ENCODE measurements at regions not wholly inside any gene's neighbourhood (a gene's known extent, or its start where the extent isn't known, plus 50 kb on each side); places are given as distances from the start of the nearest gene placed in this dataset.
"Not testable (repeated sequence)": the region's sequence is repeated elsewhere in the genome, so short reads cannot be mapped to it uniquely, and the experiment has no call there.

DNA sequence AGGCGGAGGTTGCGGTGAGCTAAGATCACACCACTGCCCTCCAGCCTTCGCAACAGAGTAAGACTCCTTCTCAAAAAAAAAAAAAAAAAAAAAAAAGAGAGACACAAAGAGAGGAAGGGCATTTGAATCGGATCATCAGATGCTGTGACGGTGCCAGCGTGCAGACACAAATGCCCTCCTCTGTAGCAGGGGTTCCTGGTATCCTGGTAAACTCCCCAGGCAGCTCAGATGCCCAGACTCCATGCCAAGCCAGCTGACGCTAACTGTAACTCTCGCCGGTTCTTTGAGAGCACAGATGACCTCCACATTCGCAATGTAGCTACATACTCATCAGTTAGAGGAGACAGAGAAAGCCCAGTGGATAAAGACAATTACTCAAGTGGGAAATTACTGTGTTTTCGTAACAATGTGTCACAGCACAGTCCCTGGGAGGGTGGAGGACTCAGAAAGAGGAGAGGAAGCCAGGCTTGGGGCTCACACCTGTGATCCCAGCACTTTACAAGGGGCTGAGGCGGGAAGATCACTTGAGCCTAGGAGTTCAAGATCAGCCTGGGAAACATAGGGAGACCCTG is 153.1 kb downstream of the BRD1 start:
- no peak for DNase-seq

DNA sequence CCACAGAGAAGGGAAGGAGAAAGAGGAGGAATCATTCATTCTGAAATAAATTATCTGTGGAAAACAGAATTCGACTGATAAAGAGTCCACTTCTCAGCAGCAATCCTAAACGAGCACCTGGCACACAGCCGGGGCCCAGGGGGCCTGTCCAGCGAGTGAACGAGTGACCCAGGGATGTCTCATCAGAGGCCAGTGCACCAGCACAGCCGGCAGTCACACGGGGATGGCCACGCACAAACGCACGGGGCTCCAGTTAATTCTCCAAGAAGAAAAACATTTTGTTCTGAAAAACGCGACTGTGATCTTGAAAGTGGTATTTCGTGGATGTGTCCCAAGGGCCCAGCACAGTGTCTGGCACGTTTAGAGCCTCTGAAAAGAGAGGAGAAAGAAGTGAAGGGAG is 154.6 kb downstream of the BRD1 start:
- no peak for DNase-seq

DNA sequence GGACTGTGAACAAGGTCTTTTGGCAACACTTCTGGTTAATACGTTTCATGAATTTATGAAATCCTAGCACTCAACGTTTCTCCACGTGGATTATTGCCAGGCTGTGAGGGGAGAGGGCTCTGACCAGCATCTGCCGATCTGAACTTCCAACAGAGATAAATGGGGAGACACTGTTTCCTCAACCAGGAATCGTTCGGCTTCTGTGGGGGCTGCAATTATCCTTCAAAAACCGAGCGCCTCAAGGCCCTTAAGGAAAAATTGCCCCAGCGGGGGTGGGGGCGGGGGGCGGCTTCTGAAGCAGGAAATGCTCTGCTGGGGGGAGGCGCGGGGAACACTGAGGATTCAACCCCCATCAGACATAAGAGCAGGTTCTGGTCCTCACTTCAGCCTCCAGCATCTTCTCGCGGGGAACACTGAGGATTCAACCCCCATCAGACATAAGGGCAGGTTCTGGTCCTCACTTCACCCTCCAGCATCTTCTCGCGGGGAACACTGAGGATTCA is 155.6 kb downstream of the BRD1 start:
- no peak for DNase-seq

DNA sequence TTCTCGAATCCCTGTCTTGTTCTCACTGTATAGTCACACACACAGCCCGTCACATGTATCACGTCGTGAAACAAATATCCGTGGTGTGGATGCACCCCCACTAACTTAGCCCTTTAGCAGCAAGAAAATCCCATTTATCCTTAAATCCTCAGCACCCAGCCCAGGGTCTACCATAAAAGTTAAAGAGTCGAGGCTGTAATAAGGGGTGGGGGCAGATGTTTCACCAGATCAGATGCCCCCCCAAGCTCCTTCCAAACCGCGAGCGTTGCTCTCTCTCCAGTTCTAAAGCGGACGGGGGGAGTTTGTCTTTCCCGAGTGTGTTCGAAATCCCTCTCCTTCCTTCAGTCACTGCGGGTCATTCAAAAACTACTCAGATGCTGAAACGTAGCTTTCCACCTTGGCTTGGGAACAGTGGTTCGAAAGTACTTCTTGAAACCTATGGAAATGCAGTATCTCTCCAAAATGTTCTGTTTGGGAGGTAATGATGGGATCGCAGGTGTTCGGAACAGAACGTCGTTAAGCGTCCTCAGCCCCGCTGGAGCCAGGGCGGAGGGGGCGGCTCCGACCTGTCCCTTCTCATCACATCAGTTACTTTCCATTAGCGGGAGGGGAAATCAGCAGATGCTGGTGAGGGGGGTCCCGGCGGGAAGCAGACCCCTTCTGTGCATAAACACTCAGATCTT is 156.2 kb downstream of the BRD1 start:
- no peak for DNase-seq

DNA sequence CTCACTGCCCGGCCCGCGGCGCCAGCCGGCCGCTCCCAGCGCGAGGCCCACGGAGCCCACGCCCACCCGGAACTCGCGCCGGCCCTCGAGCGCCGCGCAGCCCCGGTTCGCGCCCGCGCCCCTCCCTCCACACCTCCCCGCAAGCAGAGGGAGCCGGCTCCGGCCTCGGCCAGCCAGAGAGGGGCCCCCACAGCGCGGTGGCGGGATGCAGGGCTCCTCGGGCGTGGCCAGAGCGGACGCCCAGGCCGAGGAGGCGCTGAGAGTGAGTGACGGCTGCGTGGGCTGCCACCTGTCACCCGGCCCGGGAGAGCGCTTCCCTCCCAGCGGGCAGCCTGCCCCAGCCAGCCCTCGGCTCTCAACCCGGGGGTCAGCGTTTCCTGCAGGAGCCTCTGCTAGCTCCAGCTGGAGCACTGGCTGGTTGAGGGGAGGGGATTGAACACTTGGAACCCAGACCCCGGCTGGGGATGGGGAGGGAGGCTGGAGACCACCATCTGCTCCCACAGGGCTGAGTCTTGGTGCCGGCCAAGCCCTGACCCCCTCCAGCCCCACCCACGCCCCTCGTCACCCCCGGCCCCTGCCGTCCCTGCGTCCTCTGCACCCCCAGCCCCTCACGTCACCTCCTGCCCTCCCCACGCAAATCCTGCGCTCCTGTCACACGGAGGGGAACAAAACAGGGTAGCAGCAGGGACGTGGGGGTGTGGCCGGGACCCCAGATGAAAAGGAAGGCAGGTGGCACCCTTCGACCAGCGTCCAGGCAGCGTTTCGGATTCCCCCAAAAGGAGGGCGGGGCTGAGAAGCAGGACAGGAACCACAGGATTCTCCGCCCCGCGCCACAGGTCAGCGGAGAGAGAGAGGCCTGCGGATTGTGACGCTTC is 157.0 kb downstream of the BRD1 start:
- no peak for DNase-seq

DNA sequence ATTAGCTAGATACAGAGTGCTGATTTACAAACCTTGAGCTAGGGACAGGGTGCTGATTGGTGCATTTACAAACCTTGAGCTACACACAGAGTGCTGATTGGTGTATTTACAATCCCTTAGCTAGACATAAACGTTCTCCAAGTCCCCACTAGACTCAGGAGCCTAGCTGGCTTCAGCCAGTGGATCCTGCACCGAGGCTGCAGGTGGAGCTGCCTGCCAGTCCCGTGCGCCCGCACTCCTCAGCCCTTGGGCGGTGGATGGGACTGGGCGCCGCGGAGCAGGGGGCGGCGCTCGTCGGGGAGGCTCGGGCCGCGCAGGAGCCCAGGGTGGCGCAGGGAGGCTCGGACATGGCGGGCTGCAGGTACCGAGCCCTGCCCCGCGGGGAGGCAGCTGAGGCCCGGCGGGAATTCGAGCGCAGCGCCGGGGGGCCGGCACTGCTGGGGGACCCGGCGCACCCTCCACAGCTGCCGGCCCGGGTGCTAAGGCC is 157.7 kb downstream of the BRD1 start:
- not testable (repeated sequence) for DNase-seq

DNA sequence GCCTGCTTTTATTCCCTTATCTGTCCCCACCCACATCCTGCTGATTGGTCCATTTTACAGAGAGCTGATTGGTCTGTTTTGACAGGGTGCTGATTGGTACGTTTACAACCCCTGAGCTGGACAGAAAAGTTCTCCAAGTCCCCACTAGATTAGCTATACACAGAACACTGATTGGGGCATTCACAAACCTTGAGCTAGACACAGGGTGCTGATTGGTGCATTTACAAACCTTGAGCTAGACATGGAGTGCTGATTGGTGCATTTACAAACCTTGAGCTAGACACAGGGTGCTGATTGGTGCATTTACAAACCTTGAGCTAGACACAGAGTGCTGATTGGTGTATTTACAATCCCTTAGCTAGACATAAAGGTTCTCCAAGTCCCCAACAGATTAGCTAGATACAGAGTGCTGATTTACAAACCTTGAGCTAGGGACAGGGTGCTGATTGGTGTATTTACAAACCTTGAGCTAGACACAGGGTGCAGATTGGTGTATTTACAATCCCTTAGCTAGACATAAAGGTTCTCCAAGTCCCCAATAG is 158.2 kb downstream of the BRD1 start:
- not testable (repeated sequence) for DNase-seq

DNA sequence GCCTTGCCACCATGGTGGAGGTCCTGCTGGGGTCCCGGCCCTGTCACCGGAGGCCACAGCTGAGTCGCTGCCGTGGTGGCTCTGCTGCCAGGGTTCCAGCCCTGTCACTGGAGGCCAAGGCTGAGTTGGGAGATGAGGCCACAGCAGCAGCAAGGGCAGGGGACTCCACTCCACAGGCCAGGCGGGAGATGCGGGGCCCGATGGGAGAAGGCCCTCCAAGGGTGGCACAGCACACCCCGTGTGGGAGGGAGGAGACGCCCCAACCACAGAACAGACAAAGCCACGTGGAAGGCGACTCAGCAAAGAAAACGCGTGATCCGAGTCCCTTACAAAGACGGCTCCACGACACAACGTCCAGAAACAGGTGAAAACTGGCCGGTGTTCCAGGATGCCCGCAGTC is 159.3 kb downstream of the BRD1 start:
- DNase-seq = no peak

DNA sequence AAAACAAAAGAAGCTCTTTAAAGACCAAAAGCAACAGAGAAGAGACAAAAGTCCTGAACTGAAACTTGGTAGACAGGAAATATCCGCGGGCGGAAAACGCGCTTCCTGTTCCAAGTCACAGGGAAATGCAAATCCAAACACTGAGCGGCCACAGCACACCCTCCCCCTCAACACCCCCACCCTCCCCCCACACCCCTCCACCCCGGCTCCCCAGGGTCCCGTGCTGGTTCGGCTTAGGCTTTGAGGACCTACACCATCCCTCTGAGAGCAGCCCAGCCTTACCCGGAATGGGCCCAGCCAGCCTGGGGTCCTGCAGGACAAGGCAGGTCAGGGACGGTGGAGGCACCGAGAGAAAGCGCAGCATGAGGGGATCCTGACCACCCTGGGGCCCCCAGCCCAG is 160.4 kb downstream of the BRD1 start:
- no peak for DNase-seq

DNA sequence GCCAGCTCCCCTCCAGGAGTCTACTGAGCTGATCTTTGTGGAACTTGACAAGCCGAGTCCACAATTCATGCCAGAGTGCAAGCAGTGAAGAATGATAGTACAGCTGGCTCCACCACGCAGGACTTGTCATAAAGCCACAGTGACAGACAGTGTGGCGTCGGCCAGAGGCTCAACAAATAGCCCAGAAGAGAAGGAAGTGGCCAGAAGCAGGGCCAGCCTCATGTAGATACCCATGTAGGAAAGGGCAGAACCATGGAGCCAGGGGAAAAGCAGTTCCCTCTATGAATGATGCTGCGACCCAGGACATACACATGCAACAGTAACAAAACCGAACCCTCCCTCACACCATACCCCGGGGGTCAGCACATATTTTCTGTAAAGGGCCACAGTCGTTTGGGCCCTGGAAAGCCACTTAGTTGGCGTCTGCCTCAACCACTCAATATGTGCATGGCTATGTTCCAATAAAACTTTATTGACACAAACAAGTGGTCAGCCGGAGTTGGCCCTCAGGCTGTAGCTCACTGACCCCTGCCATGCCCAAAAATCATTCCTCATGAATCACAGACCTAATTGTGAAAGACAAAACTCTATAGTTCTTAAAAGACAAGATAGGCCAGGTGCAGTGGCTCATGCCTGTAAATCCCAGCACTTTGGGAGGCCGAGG is 161.4 kb downstream of the BRD1 start:
- no peak for DNase-seq

DNA sequence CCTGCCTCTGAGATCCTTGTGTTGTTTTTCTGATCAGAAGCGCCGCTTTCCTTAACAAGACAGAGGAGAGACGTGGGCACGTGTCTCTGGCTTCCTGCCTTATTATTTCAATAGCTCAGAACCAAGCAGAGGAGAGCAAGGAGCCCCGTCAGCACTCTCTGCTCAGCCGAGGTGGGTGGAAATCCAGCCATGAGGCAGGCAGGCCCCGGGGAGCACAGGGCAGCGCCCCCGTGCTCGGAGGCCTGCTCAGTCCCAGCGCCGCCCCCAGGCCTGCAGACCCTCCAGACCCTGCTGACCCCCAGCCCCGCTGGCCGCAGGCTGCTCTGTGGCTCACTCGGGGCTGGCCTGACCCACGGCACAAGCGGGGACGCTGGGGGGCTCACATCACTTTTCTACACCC is 162.8 kb downstream of the BRD1 start:
- no peak for DNase-seq

DNA sequence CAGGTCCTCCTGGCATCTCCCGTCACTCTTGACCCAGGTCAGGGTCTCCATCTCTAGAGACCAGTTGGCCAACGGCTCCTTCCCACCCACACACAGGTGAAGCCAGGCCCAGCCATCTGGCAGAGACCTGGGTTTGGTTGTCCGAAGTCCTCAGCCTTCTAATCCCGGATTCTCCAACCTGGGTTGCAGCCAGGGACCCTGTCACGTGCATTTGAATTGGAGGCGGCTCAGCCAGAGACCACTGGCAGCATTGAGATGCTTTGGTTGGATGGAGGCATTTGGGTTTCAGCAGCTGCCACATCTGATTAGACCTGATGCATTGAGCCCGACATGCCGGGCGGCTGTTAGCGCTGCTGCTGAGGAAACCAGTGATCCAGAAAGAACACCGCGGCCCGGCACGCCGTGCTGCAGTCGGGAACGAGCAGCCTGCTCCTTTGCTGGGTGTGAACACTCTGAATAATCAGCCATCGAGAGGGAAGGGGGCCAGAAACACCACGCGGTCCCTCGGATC is 163.2 kb downstream of the BRD1 start:
- no peak for DNase-seq

DNA sequence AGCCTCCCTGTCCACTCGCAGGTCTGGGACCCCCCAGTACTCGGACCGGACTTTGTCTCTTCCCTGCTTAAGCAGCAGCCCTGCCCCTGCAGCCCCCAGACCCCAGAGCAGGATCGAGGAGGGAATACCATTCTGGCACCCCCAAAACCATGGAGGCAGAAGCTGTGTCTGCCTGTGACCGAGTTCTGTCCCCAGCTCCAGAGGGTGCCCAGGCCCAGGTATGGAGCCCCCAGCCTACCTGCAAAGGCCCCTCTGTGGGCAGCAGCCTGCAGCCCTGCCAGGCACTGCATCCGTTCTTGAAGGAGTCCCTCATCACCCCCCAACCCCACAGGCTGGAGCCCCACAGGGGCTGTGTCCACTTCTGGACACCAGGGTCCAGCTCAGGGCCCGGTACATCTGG is 163.8 kb downstream of the BRD1 start:
- DNase-seq = no peak

DNA sequence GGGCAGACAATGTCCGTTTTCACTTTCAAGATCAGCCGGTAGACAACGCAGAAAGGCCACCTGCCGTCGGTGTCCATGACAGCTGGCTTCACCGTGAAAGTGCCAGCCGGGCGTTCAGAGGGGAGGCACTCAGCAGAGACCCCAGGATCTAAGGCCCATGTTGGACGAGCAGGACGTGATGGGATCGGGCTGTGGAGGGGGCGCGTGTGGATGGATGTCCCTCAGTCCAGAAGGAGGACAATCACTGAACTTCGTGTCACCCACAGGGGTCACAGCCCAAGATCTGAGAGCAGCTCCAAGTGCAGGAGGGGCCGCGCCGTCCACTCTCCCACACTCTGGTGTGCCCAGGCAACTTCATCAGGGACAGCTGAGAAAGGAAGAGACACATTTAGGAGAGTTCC is 164.4 kb downstream of the BRD1 start:
- DNase-seq = no peak

DNA sequence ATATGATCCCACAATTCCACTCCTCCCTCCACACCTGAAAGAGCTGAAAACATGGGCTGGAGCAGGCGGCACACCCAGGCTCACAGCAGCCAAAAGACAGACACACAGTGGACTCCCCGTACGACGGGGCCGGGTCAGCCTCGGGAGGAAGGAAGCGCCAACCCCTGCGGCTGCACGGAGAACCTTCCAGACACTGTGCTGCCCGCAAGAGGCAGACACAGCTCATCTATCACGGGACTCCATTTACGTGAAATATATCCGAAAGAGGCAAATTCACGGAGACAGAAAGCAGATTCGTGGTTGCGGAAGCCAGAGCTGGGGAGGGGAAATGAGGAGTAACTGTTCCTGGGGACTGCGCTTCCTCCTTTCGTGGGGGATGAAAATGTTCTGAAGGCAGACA is 165.0 kb downstream of the BRD1 start:
- no peak for DNase-seq

DNA sequence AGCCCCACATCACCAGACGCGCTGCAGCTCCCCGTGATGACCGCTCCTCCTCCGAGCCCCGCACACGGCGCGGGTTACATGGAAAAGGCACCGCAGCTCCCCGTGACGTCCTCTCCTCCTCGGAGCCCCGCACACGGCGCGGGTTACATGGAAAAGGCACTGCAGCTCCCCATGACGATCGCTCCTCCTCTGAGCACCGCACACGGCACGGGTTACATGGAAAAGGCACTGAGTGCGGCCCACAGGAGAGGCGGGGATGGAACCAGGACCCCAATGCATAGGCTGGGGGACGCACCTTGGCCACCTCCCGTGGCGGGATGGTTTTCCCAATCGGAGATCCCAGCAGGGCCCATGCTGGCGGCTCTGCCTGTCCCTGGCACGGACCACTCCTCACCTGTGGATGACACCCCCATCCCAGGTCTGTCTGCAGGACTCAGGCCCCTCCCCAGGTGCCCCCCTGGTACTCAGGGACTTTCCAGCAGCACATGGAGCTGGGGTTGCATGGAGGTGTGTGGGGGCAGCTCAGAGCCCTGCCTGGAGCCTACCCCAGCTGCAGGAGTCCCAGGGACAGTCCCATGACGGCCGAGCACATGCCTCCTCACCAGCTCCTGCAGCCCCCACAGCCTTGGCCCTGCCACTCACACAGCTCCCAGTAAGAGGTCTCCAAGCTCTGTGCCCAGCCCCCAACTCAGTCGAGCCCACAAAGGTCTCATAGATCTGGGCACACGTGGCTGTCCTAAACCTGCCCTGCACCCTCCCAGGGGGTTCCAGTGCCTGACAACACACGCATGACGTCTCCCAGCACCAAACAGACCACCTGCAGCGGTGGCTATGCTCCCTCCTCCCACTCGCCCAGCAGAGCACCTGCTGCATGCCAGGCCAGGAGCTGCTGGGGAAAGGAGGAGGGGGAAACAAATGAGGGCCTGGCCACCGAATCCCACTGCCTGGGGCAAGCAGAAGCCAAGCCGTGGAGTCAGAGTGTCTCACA is 166.6 kb downstream of the BRD1 start:
- DNase-seq = no peak

DNA sequence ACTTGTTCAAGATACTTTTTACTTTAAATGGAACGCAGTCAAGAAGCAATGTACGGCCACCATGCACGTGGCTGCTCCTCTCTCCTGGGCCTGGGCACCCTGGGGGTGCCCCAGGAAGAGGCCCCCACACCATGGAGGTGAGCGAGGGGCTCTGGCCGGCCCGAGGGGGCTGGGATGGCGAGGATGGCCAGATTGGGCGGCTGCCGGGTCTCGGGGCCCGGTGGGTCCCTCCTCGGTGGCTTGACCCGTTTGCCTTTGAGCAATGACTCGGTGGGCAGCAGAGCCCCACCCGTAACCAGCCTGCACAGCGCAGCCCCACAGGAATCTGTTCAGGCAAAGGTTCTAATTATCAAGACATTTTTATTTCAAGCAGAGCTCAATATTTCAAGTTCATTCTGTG is 167.4 kb downstream of the BRD1 start:
- no peak for DNase-seq

DNA sequence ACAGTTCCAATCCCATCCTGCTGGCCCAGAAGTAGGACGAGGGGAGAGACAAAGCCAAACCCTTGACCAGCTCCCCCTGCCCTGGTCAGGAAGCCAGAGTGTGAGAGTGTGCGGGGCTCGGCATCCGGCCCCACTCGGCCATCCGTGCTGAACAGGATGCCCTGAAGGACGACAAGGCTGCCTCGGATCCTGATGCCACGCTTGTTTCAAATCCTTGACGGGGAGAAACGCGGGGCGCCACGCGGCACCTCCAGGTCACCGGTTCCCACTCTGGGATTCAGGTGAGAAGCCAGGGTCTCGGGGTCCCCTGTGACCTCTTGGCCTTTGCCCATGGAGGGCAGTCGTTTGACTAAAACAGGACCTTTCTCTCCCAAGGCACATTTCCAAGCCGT is 167.8 kb downstream of the BRD1 start:
- no peak for DNase-seq

DNA sequence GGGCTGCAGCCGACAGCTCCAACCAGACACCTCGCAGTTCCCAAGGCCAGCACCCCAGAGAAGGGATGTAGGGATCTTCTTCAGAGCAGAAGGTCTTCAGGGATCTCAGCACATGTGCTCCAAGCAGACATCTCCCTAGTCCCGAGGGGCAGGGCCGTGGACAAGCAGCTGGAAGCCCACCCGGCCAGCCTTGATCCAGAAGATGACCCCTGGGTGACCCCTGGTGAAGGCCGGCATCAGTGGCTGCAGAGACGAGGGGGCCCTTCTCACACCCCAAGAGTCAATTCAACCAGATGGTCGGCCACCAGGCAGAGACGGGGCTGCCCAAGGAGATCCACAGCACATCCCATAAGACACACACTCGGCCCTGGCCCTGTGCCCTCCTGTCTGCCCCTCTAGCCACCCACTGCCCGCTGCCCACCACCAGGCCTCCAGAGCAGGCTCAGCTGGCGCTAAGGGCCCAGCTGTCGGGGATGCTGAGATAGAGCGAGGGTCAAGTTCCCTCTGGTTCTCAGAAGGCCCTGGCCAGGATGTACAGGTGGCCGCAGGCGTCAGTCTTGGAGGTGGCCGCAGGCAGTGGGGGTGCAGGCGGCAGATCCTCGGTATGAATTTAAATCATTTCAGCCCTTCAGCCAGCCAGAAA is 168.3 kb downstream of the BRD1 start:
- no peak for DNase-seq

DNA sequence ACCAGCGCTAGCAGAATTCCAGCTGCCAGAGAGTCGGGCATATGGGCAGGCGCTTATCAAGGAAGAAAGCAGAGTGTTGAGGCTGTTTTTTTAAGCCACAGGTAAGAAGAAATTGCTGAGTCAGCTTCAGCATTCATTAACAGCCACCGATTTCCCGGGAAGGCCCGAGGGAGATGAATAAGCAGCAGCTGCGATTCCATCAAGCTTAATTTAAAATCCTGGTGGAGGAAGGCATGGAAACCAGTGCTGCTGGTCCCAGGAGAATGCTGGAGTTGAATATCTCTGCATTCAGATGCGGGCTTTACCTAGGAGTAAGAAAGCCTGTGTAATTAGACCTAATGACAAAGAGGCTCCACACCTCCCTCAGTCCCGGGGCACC is 168.8 kb downstream of the BRD1 start:
- DNase-seq = no peak
